ENCODE measurements at regions not wholly inside any gene's neighbourhood (a gene's known extent, or its start where the extent isn't known, plus 50 kb on each side); places are given as distances from the start of the nearest gene placed in this dataset.

- Histone ChIP-seq H3K36me3 (ENCODE audit: control insufficient read depth, insufficient read depth, low read length) (no peaks in the 10 kb centered on the region), H3K27me3 (ENCODE audit: control insufficient read depth, insufficient read depth, low read length) (no peaks in the 10 kb centered on the region), H3K4me3 (ENCODE audit: low read depth, low read length) (no peak overlapping the region)
- TF ChIP-seq CTCF (IDR thresholded peaks at IDR 0.05; ENCODE audit: insufficient read depth, low read depth, low read length), result no peak
- no peak for DNase-seq (ENCODE audit: low read depth)
- ChIA-PET CTCF (interaction anchor here (1.1 kb wide), 1 partner anchor 27 kb away, joined by 3 read pairs; no protein-coding TSS in a partner anchor), POLR2A (no interaction called here)
Measured at GRCh38 chr4:81606166-81606565, 134.5 kb upstream of the RASGEF1B start.

- no peaks in the 10 kb centered on the region for H3K36me3 ChIP-seq (ENCODE audit: control insufficient read depth, insufficient read depth, low read length)
- TF ChIP-seq CTCF (IDR thresholded peaks at IDR 0.05; ENCODE audit: insufficient read depth, low read depth, low read length), result no peak
- H3K4me3 ChIP-seq (ENCODE audit: low read depth, low read length), result no peak overlapping the region
- no peaks in the 10 kb centered on the region for H3K27me3 ChIP-seq (ENCODE audit: control insufficient read depth, insufficient read depth, low read length)
- POLR2A ChIA-PET, result no interaction called here
- no peak for DNase-seq (ENCODE audit: low read depth)
- CTCF ChIA-PET, result interaction anchor here (1.1 kb wide), 1 partner anchor 28 kb away, joined by 3 read pairs; no protein-coding TSS in a partner anchor
Measured at GRCh38 chr4:81605271-81605670, 133.6 kb upstream of the RASGEF1B start.

GRCh38 chr4:81604683-81605218 is 133.0 kb upstream of the RASGEF1B start:
- ChIA-PET POLR2A (no interaction called here), CTCF (no interaction called here)
- no peaks in the 10 kb centered on the region for H3K27me3 ChIP-seq (ENCODE audit: control insufficient read depth, insufficient read depth, low read length)
- no peak for TF ChIP-seq CTCF (IDR thresholded peaks at IDR 0.05; ENCODE audit: insufficient read depth, low read depth, low read length)
- no peak overlapping the region for H3K4me3 ChIP-seq (ENCODE audit: low read depth, low read length)
- H3K36me3 ChIP-seq (ENCODE audit: control insufficient read depth, insufficient read depth, low read length), result no peaks in the 10 kb centered on the region
- DNase-seq (ENCODE audit: low read depth), result no peak

GRCh38 chr4:81602854-81603253 is 131.1 kb upstream of the RASGEF1B start:
- Histone ChIP-seq H3K36me3 (ENCODE audit: control insufficient read depth, insufficient read depth, low read length) (no peaks in the 10 kb centered on the region), H3K4me3 (ENCODE audit: low read depth, low read length) (no peak overlapping the region), H3K27me3 (ENCODE audit: control insufficient read depth, insufficient read depth, low read length) (no peaks in the 10 kb centered on the region)
- no peak for DNase-seq (ENCODE audit: low read depth)
- CTCF ChIA-PET, result no interaction called here
- POLR2A ChIA-PET, result no interaction called here
- no peak for TF ChIP-seq CTCF (IDR thresholded peaks at IDR 0.05; ENCODE audit: insufficient read depth, low read depth, low read length)

- TF ChIP-seq CTCF (IDR thresholded peaks at IDR 0.05; ENCODE audit: insufficient read depth, low read depth, low read length), result no peak
- Histone ChIP-seq H3K36me3 (ENCODE audit: control insufficient read depth, insufficient read depth, low read length) (no peaks in the 10 kb centered on the region), H3K27me3 (ENCODE audit: control insufficient read depth, insufficient read depth, low read length) (no peaks in the 10 kb centered on the region), H3K4me3 (ENCODE audit: low read depth, low read length) (no peak overlapping the region)
- POLR2A ChIA-PET, result no interaction called here
- DNase-seq (ENCODE audit: low read depth), result no peak
- CTCF ChIA-PET, result no interaction called here
Measured at GRCh38 chr4:81601358-81601694, 129.6 kb upstream of the RASGEF1B start.

Measured in BJ (cell line).